ENCODE measurements at regions not wholly inside any gene's neighbourhood (a gene's known extent, or its start where the extent isn't known, plus 50 kb on each side); places are given as distances from the start of the nearest gene placed in this dataset.

- TF ChIP-seq CTCF (IDR thresholded peaks at IDR 0.05) (no peak), POLR2A (IDR thresholded peaks at IDR 0.05) (no peak)
Measured at GRCh38 chr1:220979371-220979770, 100.1 kb downstream of the HLX start.

Data from body of pancreas (tissue), 4 donors.